Neuronal stem cell (in vitro differentiated cells): ENCODE measurements at regions not wholly inside any gene's neighbourhood (a gene's known extent, or its start where the extent isn't known, plus 50 kb on each side); places are given as distances from the start of the nearest gene placed in this dataset.

ENCODE experiments used
- DNase-seq: peaks from one replicate; pipeline ENCODE4 v3.0.0-alpha.2; 2013; ENCODE audit warnings: low spot score
- H2AFZ ChIP-seq: one replicate; pipeline ENCODE4 v1.6.1; 2013; ENCODE audit warnings: mild to moderate bottlenecking, low read length, inconsistent platforms
- H2AK5ac ChIP-seq: 2 replicates; pipeline ENCODE4 v1.6.1; 2013; ENCODE audit warnings: low read depth, mild to moderate bottlenecking, inconsistent platforms, low read length, moderate library complexity, mixed read lengths
- H2BK120ac ChIP-seq: 2 replicates; pipeline ENCODE4 v1.6.1; 2013; ENCODE audit warnings: low read depth, mild to moderate bottlenecking, inconsistent platforms, low read length, moderate library complexity, mixed read lengths
- H2BK12ac ChIP-seq: one replicate; pipeline ENCODE4 v1.6.1; 2013; ENCODE audit warnings: low read length, inconsistent platforms
- H2BK15ac ChIP-seq: 2 replicates; pipeline ENCODE4 v1.6.1; 2013; ENCODE audit warnings: mild to moderate bottlenecking, low read length, inconsistent platforms, mixed read lengths
- H2BK5ac ChIP-seq: one replicate; pipeline ENCODE4 v1.6.1; 2013; ENCODE audit warnings: inconsistent platforms, mild to moderate bottlenecking, low read length, moderate library complexity
- H3K14ac ChIP-seq: one replicate; pipeline ENCODE4 v1.6.1; 2013; ENCODE audit warnings: low read length, inconsistent platforms
- H3K18ac ChIP-seq: 2 replicates; pipeline ENCODE4 v1.6.1; 2013; ENCODE audit warnings: low read length, inconsistent platforms
- H3K23ac ChIP-seq: 2 replicates; pipeline ENCODE4 v1.6.1; 2013; ENCODE audit warnings: low read depth, mild to moderate bottlenecking, mixed read lengths, low read length, inconsistent platforms; ENCODE audit not compliant: poor library complexity
- H3K27ac ChIP-seq: replicated peaks from 3 replicates; pipeline ENCODE4 v1.5.1; 2013; ENCODE audit warnings: low read length, inconsistent platforms
- H3K27me3 ChIP-seq, 3 experiments: 2 replicates each; pipeline ENCODE4 v1.6.1; 2013; ENCODE audit warnings: low read length in 3 of 3, mild to moderate bottlenecking in 2 of 3, inconsistent platforms in 1 of 3, low read depth in 1 of 3, mixed read lengths in 1 of 3, moderate library complexity in 1 of 3; ENCODE audit not compliant: control insufficient read depth in 3 of 3, insufficient read depth in 3 of 3
- H3K36me3 ChIP-seq, 2 donors: replicated peaks in 1 of 2; 2 replicates each; pipeline ENCODE4 v1.6.1; 2013; ENCODE audit warnings: low read length in 2 of 2; ENCODE audit not compliant: control insufficient read depth in 2 of 2, insufficient read depth in 2 of 2
- H3K4ac ChIP-seq: 2 replicates; pipeline ENCODE4 v1.6.1; 2013; ENCODE audit warnings: inconsistent platforms, mild to moderate bottlenecking, low read length, moderate library complexity
- H3K4me1 ChIP-seq, 2 donors: 1 replicate in 1 of 2; 2 replicates in 1 of 2; pipeline ENCODE4 v1.6.1; 2013; ENCODE audit warnings: low read length in 2 of 2, low read depth in 1 of 2; ENCODE audit not compliant: control insufficient read depth in 2 of 2, insufficient read depth in 1 of 2
- H3K4me2 ChIP-seq: one replicate; pipeline ENCODE4 v1.6.1; 2013; ENCODE audit warnings: mild to moderate bottlenecking, low read length, inconsistent platforms; ENCODE audit not compliant: insufficient read depth, poor library complexity, severe bottlenecking
- H3K4me3 ChIP-seq, 2 donors: 2 replicates each; pipeline ENCODE4 v1.5.1; 2013; ENCODE audit warnings: low read length in 2 of 2, mild to moderate bottlenecking in 2 of 2, inconsistent platforms in 1 of 2, moderate library complexity in 1 of 2
- H3K79me1 ChIP-seq: one replicate; pipeline ENCODE4 v1.6.1; 2013; ENCODE audit warnings: low read depth, mild to moderate bottlenecking, inconsistent platforms, low read length, moderate library complexity
- H3K9ac ChIP-seq: one replicate; pipeline ENCODE4 v1.6.1; 2013; ENCODE audit warnings: mild to moderate bottlenecking, low read depth, low read length, inconsistent platforms; ENCODE audit not compliant: poor library complexity
- H3K9me3 ChIP-seq, 2 donors: replicated peaks in 1 of 2; 2 replicates each; pipeline versions ENCODE3 to v1.6.1; 2013; ENCODE audit warnings: low read length in 2 of 2, mild to moderate bottlenecking in 2 of 2, inconsistent platforms in 1 of 2, low read depth in 1 of 2, mixed read lengths in 1 of 2, moderate library complexity in 1 of 2; ENCODE audit not compliant: control insufficient read depth in 2 of 2, insufficient read depth in 1 of 2
- H4K8ac ChIP-seq: one replicate; pipeline ENCODE4 v1.6.1; 2013; ENCODE audit warnings: low read depth, mild to moderate bottlenecking, inconsistent platforms, low read length, moderate library complexity
- H4K91ac ChIP-seq: one replicate; pipeline ENCODE4 v1.6.1; 2013; ENCODE audit warnings: low read length, low read depth, mild to moderate bottlenecking, inconsistent platforms; ENCODE audit not compliant: poor library complexity
- WGBS, 2 donors: extraction: QIAGEN DNeasy Blood & Tissue Kit; methylation state at CpG; one replicate each; pipeline ENCODE4 v1.1.7; 2013; ENCODE audit warnings: missing lambda C conversion rate in 2 of 2, mixed read lengths in 1 of 2; ENCODE audit not compliant: insufficient read length in 2 of 2, insufficient replicate concordance in 1 of 2; ENCODE audit errors: extremely low coverage in 2 of 2; 5-methylcytosine and 5-hydroxymethylcytosine counted together

GRCh38 chr9:110136802-110137201, 71.2 kb downstream of the C9orf152 start:
- no peak for DNase-seq
- Histone ChIP-seq H3K18ac (no peak overlapping the region), H3K27ac (no peak overlapping the region), H3K4me1 (peaks cover under 1 to 9% of the 10 kb centered on the region in 2 donors), H3K36me3 (peaks cover 21 to 77% of the 10 kb centered on the region in 2 donors), H2BK15ac (no peak overlapping the region), H3K9ac (no peak overlapping the region), H2AFZ (no peak overlapping the region), H4K8ac (no peak overlapping the region), H3K23ac (no peak overlapping the region), H2BK120ac (peak overlapping the region; percentile 33), H3K4me3 (no peak overlapping the region), H3K27me3 (no peaks in the 10 kb centered on the region), H2AK5ac (no peak overlapping the region), H4K91ac (no peak overlapping the region), H3K9me3 (no peaks in the 10 kb centered on the region), H3K14ac (no peak overlapping the region), H3K4me2 (no peak overlapping the region), H2BK12ac (no peak overlapping the region), H3K4ac (no peak overlapping the region), H3K79me1 (peaks cover 1% of the 10 kb centered on the region), H2BK5ac (no peak overlapping the region)
- WGBS, 2 donors: no CpG with 5 or more reads among the region's 11 CpGs

- Histone ChIP-seq H3K9me3 (no peaks in the 10 kb centered on the region), H2BK120ac (no peak overlapping the region), H3K4me1 (peaks cover 0 to 2% of the 10 kb centered on the region in 2 donors), H2BK15ac (no peak overlapping the region), H4K8ac (no peak overlapping the region), H4K91ac (no peak overlapping the region), H3K36me3 (peaks cover 21 to 86% of the 10 kb centered on the region in 2 donors), H2BK5ac (no peak overlapping the region), H2AFZ (no peak overlapping the region), H2BK12ac (no peak overlapping the region), H3K27me3 (no peaks in the 10 kb centered on the region), H3K79me1 (peaks cover 1% of the 10 kb centered on the region), H3K4ac (no peak overlapping the region), H3K23ac (no peak overlapping the region), H3K4me2 (no peak overlapping the region), H3K27ac (no peak overlapping the region), H3K14ac (no peak overlapping the region), H3K18ac (no peak overlapping the region), H3K9ac (no peak overlapping the region), H2AK5ac (no peak overlapping the region), H3K4me3 (no peak overlapping the region)
- DNase-seq: no peak
- no CpG with 5 or more reads among the region's 4 CpGs for WGBS, 2 donors
Observed at GRCh38 chr9:110140276-110140675, 67.7 kb downstream of the C9orf152 start.

DNA sequence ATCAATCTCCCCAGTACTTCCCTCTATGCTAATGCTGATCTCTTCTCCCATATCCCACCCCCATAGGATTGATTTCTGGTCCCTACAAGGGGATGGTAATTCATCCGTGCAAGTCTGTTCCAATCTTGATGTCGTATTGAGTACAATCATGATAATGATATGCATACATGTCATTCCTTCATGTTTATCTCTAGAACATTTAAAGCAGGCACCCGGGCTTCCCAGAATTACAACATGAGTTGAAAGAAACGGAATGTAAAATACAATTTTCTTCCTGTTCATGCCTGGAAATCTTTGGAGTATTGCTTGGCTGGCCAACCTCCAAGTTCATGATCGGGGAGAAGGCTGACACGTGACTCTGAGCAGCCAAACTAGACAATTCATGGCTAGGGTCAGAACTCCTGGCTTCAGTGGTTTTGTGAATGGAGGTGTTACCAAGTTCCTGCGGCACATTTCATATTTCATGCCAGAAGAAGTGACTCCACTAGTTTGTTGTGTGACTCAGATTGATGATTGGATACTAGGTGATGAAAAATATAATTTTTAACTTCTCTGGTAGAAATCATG, 66.6 kb downstream of the C9orf152 start:
- Histone ChIP-seq H3K36me3 (peaks cover 17 to 81% of the 10 kb centered on the region in 2 donors), H3K9ac (no peak overlapping the region), H4K8ac (no peak overlapping the region), H3K4me3 (no peak overlapping the region), H2AFZ (no peak overlapping the region), H3K9me3 (no peaks in the 10 kb centered on the region), H2BK120ac (no peak overlapping the region), H2AK5ac (no peak overlapping the region), H3K27ac (no peak overlapping the region), H3K27me3 (no peaks in the 10 kb centered on the region), H3K4me2 (no peak overlapping the region), H3K18ac (no peak overlapping the region), H3K23ac (no peak overlapping the region), H3K79me1 (peaks cover 3% of the 10 kb centered on the region), H2BK5ac (no peak overlapping the region), H2BK12ac (no peak overlapping the region), H3K4ac (no peak overlapping the region), H3K4me1 (peaks cover 0 to 2% of the 10 kb centered on the region in 2 donors), H3K14ac (no peak overlapping the region), H2BK15ac (no peak overlapping the region), H4K91ac (no peak overlapping the region)
- no CpG with 5 or more reads among the region's 7 CpGs for WGBS, 2 donors
- no peak for DNase-seq

DNA sequence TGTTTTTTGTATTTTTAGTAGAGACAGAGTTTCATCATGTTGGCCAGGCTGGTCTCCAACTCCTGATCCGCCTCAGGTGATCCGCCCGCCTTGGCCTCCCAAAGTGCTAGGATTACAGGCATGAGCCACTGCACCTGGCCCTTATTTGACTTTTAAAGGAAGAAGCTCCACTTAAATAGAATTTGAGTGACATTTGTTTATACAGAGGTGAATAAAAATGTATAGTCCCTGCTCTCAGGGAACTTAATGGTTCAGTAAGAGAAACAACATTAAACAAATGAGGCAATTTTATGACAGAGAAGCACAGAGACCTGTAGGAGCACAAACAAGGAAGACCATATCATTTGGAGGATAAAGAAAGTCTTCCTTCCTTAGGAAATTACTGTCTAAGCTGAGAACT, 65.7 kb downstream of the C9orf152 start:
- Histone ChIP-seq H3K18ac (no peak overlapping the region), H3K4me1 (peaks cover 0 to 2% of the 10 kb centered on the region in 2 donors), H3K4me3 (no peak overlapping the region), H2BK12ac (no peak overlapping the region), H3K9me3 (no peaks in the 10 kb centered on the region), H3K23ac (no peak overlapping the region), H3K9ac (no peak overlapping the region), H3K4ac (no peak overlapping the region), H3K79me1 (peaks cover 3% of the 10 kb centered on the region), H4K8ac (no peak overlapping the region), H3K27ac (no peak overlapping the region), H4K91ac (no peak overlapping the region), H3K27me3 (no peaks in the 10 kb centered on the region), H3K4me2 (no peak overlapping the region), H2BK120ac (no peak overlapping the region), H3K14ac (no peak overlapping the region), H2AK5ac (no peak overlapping the region), H2AFZ (no peak overlapping the region), H2BK15ac (no peak overlapping the region), H3K36me3 (peaks cover 12 to 73% of the 10 kb centered on the region in 2 donors), H2BK5ac (no peak overlapping the region)
- WGBS, 2 donors: no CpG with 5 or more reads among the region's 3 CpGs
- no peak for DNase-seq
